Forelimb muscle (tissue), 1 donor: ENCODE measurements at regions not wholly inside any gene's neighbourhood (a gene's known extent, or its start where the extent isn't known, plus 50 kb on each side); places are given as distances from the start of the nearest gene placed in this dataset.
A peak's percentile ranks its signal among the peaks of the same experiment; 100 is the strongest.
"Not testable (repeated sequence)": the region's sequence is repeated elsewhere in the genome, so short reads cannot be mapped to it uniquely, and the experiment has no call there.

Source experiments
- DNase-seq: peaks from one replicate; pipeline ENCODE4 v3.0.0-alpha.2; 2013; ENCODE audit warnings: low read depth

GRCh38 chr12:42728287-42728686, 138.7 kb upstream of the PRICKLE1 start:
- DNase-seq: no peak

GRCh38 chr12:42725809-42726208, 136.3 kb upstream of the PRICKLE1 start:
- DNase-seq: no peak

- no peak for DNase-seq
These were observed 126.9 kb upstream of the PRICKLE1 start for GRCh38 chr12:42716491-42716891.

- not testable (repeated sequence) for DNase-seq
These were observed 124.0 kb upstream of the PRICKLE1 start for GRCh38 chr12:42713566-42713965.

- not testable (repeated sequence) for DNase-seq
These were observed 118.8 kb upstream of the PRICKLE1 start for GRCh38 chr12:42708374-42708773.

GRCh38 chr12:42707312-42708226, 118.0 kb upstream of the PRICKLE1 start:
- DNase-seq: no peak

- DNase-seq: no peak
These were observed 116.8 kb upstream of the PRICKLE1 start for GRCh38 chr12:42706321-42706720.

- peak; percentile 57 for DNase-seq
These were observed 116.3 kb upstream of the PRICKLE1 start for GRCh38 chr12:42705863-42706262.

GRCh38 chr12:42704810-42705401, 115.4 kb upstream of the PRICKLE1 start:
- DNase-seq: no peak

- DNase-seq: no peak
These were observed 114.8 kb upstream of the PRICKLE1 start for GRCh38 chr12:42704340-42704739.

- DNase-seq: no peak
These were observed 111.5 kb upstream of the PRICKLE1 start for GRCh38 chr12:42701084-42701483.

- no peak for DNase-seq
These were observed 108.7 kb upstream of the PRICKLE1 start for GRCh38 chr12:42698213-42698612.

GRCh38 chr12:42696406-42697149, 107.0 kb upstream of the PRICKLE1 start:
- no peak for DNase-seq

- no peak for DNase-seq
These were observed 106.0 kb upstream of the PRICKLE1 start for GRCh38 chr12:42695490-42695995.

- DNase-seq: no peak
These were observed 103.2 kb upstream of the PRICKLE1 start for GRCh38 chr12:42692749-42693148.

GRCh38 chr12:42691991-42692557, 102.5 kb upstream of the PRICKLE1 start:
- no peak for DNase-seq

- DNase-seq: no peak
These were observed 100.7 kb upstream of the PRICKLE1 start for GRCh38 chr12:42690264-42690663.

GRCh38 chr12:42689699-42690098, 100.2 kb upstream of the PRICKLE1 start:
- no peak for DNase-seq

GRCh38 chr12:42686514-42687172, 97.1 kb upstream of the PRICKLE1 start:
- DNase-seq: no peak

- no peak for DNase-seq
These were observed 95.2 kb upstream of the PRICKLE1 start for GRCh38 chr12:42684802-42685071.

- DNase-seq: no peak
These were observed 94.6 kb upstream of the PRICKLE1 start for GRCh38 chr12:42683933-42684801.
